Astrocyte (in vitro differentiated cells and primary cell): ENCODE measurements at regions not wholly inside any gene's neighbourhood (a gene's known extent, or its start where the extent isn't known, plus 50 kb on each side); places are given as distances from the start of the nearest gene placed in this dataset.

Experiments used
- DNase-seq: peaks from one replicate; pipeline ENCODE4 v3.0.0-alpha.2; 2010; ENCODE audit warnings: low read depth
- FAIRE-seq: peaks from 2 replicates; lab custom pipeline; 2011; peaks lifted over from hg19 to GRCh38; lab: Jason Lieb, UNC
- H2AFZ ChIP-seq: 2 replicates; pipeline ENCODE4 v1.6.0; 2012; ENCODE audit warnings: low read depth, low read length, inconsistent platforms
- H3K27ac ChIP-seq: 2 replicates; pipeline ENCODE4 v1.5.1; 2011; ENCODE audit warnings: low read depth, low read length, inconsistent platforms
- H3K27me3 ChIP-seq: 2 replicates; pipeline ENCODE4 v1.6.0; 2011; ENCODE audit warnings: low read length, inconsistent platforms; ENCODE audit not compliant: insufficient read depth
- H3K36me3 ChIP-seq: 2 replicates; pipeline ENCODE4 v1.5.1; 2011; ENCODE audit warnings: low read length, inconsistent platforms; ENCODE audit not compliant: insufficient read depth
- H3K4me1 ChIP-seq: 2 replicates; pipeline ENCODE4 v1.5.1; 2011; ENCODE audit warnings: low read length, inconsistent platforms; ENCODE audit not compliant: insufficient read depth
- H3K4me2 ChIP-seq: 2 replicates; pipeline ENCODE4 v1.6.0; 2012; ENCODE audit warnings: low read length, inconsistent platforms
- H3K4me3 ChIP-seq: 2 replicates; pipeline ENCODE4 v1.5.1; 2011; ENCODE audit warnings: low read depth, mild to moderate bottlenecking, low read length, inconsistent platforms; ENCODE audit not compliant: insufficient read depth
- H3K79me2 ChIP-seq: 2 replicates; pipeline ENCODE4 v1.6.0; 2012; ENCODE audit warnings: mild to moderate bottlenecking, low read length, inconsistent platforms; ENCODE audit not compliant: insufficient read depth
- H3K9ac ChIP-seq: 2 replicates; pipeline ENCODE4 v1.6.0; 2012; ENCODE audit warnings: mild to moderate bottlenecking, low read length, inconsistent platforms
- H3K9me3 ChIP-seq: 2 replicates; pipeline ENCODE4 v1.5.1; 2012; ENCODE audit warnings: low read depth, mild to moderate bottlenecking, low read length, inconsistent platforms; ENCODE audit not compliant: insufficient read depth
- H4K20me1 ChIP-seq: 2 replicates; pipeline ENCODE4 v1.6.0; 2012; ENCODE audit warnings: low read length, inconsistent platforms; ENCODE audit not compliant: insufficient read depth
- H3K27ac Mint-ChIP-seq: one replicate; pipeline ENCODE4 v1.8.0; 2021; ENCODE audit warnings: mild to moderate bottlenecking, mixed read lengths; ENCODE audit not compliant: unreplicated experiment
- H3K27me3 Mint-ChIP-seq: one replicate; pipeline ENCODE4 v1.8.0; 2021; ENCODE audit warnings: low read depth, mixed read lengths; ENCODE audit not compliant: unreplicated experiment
- H3K36me3 Mint-ChIP-seq: one replicate; pipeline ENCODE4 v1.8.0; 2021; ENCODE audit warnings: low read depth, mixed read lengths; ENCODE audit not compliant: unreplicated experiment
- H3K4me1 Mint-ChIP-seq: one replicate; pipeline ENCODE4 v1.8.0; 2021; ENCODE audit warnings: low read depth, mixed read lengths; ENCODE audit not compliant: unreplicated experiment
- H3K4me3 Mint-ChIP-seq: one replicate; pipeline ENCODE4 v1.8.0; 2021; ENCODE audit warnings: mild to moderate bottlenecking, moderate library complexity, mixed read lengths; ENCODE audit not compliant: unreplicated experiment
- H3K9me3 Mint-ChIP-seq: one replicate; pipeline ENCODE4 v1.8.0; 2021; ENCODE audit warnings: mild to moderate bottlenecking, mixed read lengths; ENCODE audit not compliant: unreplicated experiment
- CTCF ChIP-seq: IDR thresholded peaks from 2 replicates; pipeline ENCODE4 v1.5.1; 2011; ENCODE audit warnings: low read depth, mild to moderate bottlenecking, inconsistent platforms, low read length, moderate library complexity; ENCODE audit not compliant: insufficient read depth
- EZH2 ChIP-seq: IDR thresholded peaks from 2 replicates; pipeline ENCODE4 v1.6.1; 2012; ENCODE audit warnings: mild to moderate bottlenecking, low read length, inconsistent platforms; ENCODE audit not compliant: insufficient read depth

- H3K36me3 ChIP-seq = no peaks in the 10 kb centered on the region
- H3K9ac ChIP-seq = no peak overlapping the region
- no peak for TF ChIP-seq EZH2
- TF ChIP-seq CTCF = no peak
- H3K4me2 ChIP-seq = no peak overlapping the region
- no peaks in the 10 kb centered on the region for H3K4me1 ChIP-seq
- no peaks in the 10 kb centered on the region for H3K27me3 ChIP-seq
- H3K79me2 ChIP-seq = no peaks in the 10 kb centered on the region
- H2AFZ ChIP-seq = no peak overlapping the region
- no peak overlapping the region for H3K4me3 ChIP-seq
- no peaks in the 10 kb centered on the region for H3K36me3 Mint-ChIP-seq
- H3K9me3 ChIP-seq = no peaks in the 10 kb centered on the region
- H3K27ac ChIP-seq = no peak overlapping the region
- FAIRE-seq (no peak), DNase-seq (no peak)
- no peaks in the 10 kb centered on the region for H3K9me3 Mint-ChIP-seq
- H3K27me3 Mint-ChIP-seq = peaks cover 10% of the 10 kb centered on the region
- no peaks in the 10 kb centered on the region for H4K20me1 ChIP-seq
- H3K4me1 Mint-ChIP-seq = peaks cover 6% of the 10 kb centered on the region
- H3K4me3 Mint-ChIP-seq = no peak overlapping the region
- H3K27ac Mint-ChIP-seq = no peak overlapping the region
Observed at GRCh38 chr2:177077778-177078177, 134.8 kb upstream of the HNRNPA3 start.

- DNase-seq = no peak
- TF ChIP-seq CTCF (no peak), EZH2 (no peak)
- no peak overlapping the region for H3K27ac Mint-ChIP-seq
- Histone ChIP-seq H3K4me1 (no peaks in the 10 kb centered on the region), H3K4me2 (no peak overlapping the region), H3K36me3 (no peaks in the 10 kb centered on the region), H2AFZ (no peak overlapping the region), H3K9ac (no peak overlapping the region), H3K4me3 (no peak overlapping the region), H3K27ac (no peak overlapping the region), H3K27me3 (no peaks in the 10 kb centered on the region), H4K20me1 (no peaks in the 10 kb centered on the region), H3K79me2 (no peaks in the 10 kb centered on the region), H3K9me3 (no peaks in the 10 kb centered on the region)
- H3K4me1 Mint-ChIP-seq = peaks cover 4% of the 10 kb centered on the region
- no peaks in the 10 kb centered on the region for H3K9me3 Mint-ChIP-seq
- peaks cover 10% of the 10 kb centered on the region for H3K27me3 Mint-ChIP-seq
- no peak for FAIRE-seq
- no peak overlapping the region for H3K4me3 Mint-ChIP-seq
- H3K36me3 Mint-ChIP-seq = no peaks in the 10 kb centered on the region
Observed at GRCh38 chr2:177078416-177078815, 134.2 kb upstream of the HNRNPA3 start.

DNA sequence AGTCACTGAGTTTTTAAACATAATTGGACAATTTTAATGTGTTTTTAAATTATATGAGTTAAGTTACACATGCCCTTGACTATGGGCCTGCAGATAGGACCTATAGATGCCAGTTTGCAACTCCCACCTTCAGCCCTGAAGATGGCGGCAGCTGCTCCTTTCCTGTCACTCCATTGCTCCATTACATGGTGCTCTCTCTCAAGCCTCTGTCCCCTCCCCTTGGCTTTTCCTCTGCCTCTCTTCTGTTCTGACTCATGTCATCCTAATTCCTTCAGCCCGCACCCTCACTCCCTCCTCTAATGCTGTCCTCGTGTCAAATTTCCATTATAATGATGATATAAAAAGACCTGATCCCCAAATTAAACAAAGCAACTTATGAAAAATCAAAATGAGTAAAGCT, 133.7 kb upstream of the HNRNPA3 start:
- no peak for FAIRE-seq

More for the DNA sequence above, 133.7 kb upstream of the HNRNPA3 start:
- Histone ChIP-seq H3K27ac (no peak overlapping the region), H3K4me3 (no peak overlapping the region), H3K4me1 (no peaks in the 10 kb centered on the region), H3K9me3 (no peaks in the 10 kb centered on the region), H3K27me3 (no peaks in the 10 kb centered on the region), H3K36me3 (no peaks in the 10 kb centered on the region), H2AFZ (no peak overlapping the region), H4K20me1 (no peaks in the 10 kb centered on the region), H3K4me2 (no peak overlapping the region), H3K79me2 (no peaks in the 10 kb centered on the region), H3K9ac (no peak overlapping the region)
- Mint-ChIP-seq H3K9me3 (no peaks in the 10 kb centered on the region), H3K4me3 (no peak overlapping the region), H3K27me3 (peaks cover 10% of the 10 kb centered on the region), H3K36me3 (no peaks in the 10 kb centered on the region), H3K4me1 (peaks cover 4% of the 10 kb centered on the region), H3K27ac (no peak overlapping the region)
- no peak for DNase-seq
- no peak for TF ChIP-seq CTCF
- TF ChIP-seq EZH2 = no peak
